ENCODE measurements at regions not wholly inside any gene's neighbourhood (a gene's known extent, or its start where the extent isn't known, plus 50 kb on each side); places are given as distances from the start of the nearest gene placed in this dataset.
"Not testable (repeated sequence)": the region's sequence is repeated elsewhere in the genome, so short reads cannot be mapped to it uniquely, and the experiment has no call there.

DNA sequence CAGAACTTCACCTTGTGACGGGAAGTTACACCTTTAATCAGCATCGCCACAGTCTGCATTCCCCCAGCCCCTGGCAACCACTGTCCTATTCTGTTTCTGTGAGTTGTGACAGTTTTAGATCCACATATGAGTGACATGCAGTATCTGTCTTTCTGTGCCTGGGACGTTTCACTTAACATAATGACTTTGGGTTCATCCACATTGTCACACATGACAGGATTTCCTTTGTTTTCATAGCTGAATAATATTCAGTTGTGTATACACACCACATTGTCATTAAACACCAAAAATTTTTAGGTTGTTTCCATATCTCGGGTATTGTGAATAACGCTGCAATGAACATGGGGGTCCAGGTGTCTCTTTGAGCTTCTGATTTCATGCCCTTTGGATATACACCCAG is 62.6 kb upstream of the BDH1 start:
- H3K4me1 ChIP-seq; H3K9me3 ChIP-seq; H3K27me3 ChIP-seq; DNase-seq; H3K4me3 ChIP-seq; H3K27ac ChIP-seq; ATAC-seq; intact Hi-C loops (cut with DNase I): not testable (repeated sequence)
- peaks cover 0 to 80% of the 10 kb centered on the region in 2 donors for H3K36me3 ChIP-seq

DNA sequence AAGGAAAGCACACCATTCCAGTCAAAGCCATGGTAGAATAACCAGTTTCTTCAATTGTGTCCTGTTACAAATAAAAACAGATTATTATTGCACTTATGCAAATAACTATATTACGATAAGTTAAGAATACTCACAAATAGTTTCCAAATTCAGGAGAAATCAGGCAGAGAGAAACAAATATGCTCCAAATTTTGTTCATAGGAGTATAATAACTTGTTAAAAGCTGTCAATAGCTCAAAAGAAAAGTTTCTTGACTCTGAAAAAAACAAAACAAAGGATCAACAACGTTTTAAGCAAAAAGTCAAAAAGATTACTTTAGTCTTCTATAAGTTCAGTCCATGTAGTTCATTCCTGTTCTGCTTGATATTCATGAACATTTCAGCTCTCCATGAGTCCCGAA is 59.7 kb upstream of the BDH1 start:
- DNase-seq (no peak), ATAC-seq (no peak)
- H3K4me3 ChIP-seq: no peak overlapping the region
- peaks cover 0 to 89% of the 10 kb centered on the region in 2 donors for H3K36me3 ChIP-seq
- TF ChIP-seq CTCF (IDR thresholded peaks at IDR 0.05): no peak
- H3K4me1 ChIP-seq: no peaks in the 10 kb centered on the region
- no peak overlapping the region for H3K27ac ChIP-seq
- intact Hi-C loops (cut with DNase I): no loop called here
- peaks cover 0 to 3% of the 10 kb centered on the region in 2 donors for H3K9me3 ChIP-seq
- no peaks in the 10 kb centered on the region for H3K27me3 ChIP-seq

DNA sequence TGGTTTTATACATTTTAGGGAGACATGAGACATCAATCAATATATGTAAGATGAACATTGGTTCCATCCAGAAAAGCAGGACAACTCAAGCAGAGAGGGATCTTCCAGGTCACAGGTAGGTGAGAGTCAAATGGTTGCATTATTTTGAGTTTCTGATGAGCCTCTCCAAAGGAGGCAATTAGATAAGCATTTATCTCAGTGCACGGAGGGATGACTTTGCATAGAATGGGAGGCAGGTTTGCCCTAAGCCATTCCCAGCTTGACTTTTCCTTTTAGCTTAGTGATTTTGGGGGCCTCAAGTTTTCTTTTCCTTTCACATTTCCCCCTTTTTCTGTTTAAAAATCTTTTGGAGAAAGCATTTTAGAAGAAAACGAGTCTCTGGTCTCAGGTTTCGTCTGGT is 58.4 kb upstream of the BDH1 start:
- DNase-seq; H3K4me1 ChIP-seq; H3K4me3 ChIP-seq; H3K27me3 ChIP-seq; H3K9me3 ChIP-seq; H3K27ac ChIP-seq; ATAC-seq; intact Hi-C loops (cut with DNase I): not testable (repeated sequence)
- peaks cover 0 to 86% of the 10 kb centered on the region in 2 donors for H3K36me3 ChIP-seq

DNA sequence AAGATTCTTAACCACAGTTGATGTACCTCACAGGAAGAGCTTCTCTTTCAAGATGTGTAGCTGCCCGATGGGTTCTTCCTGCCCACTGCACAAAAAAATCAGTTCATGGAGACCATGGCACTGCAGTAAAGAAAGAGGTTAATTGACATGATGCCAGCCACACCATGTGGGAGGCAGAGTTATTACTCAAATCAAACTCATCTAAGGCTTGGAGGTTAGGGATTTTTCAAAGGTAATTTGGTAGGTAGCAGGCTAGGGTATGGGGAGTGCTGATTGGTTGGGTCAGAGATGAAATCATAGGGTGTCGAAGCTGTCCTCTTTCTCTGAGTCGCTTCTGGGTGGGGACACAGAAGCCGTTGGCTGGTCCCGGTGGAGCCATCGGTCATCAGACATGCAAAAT is 57.4 kb upstream of the BDH1 start:
- Histone ChIP-seq H3K27ac (no peak overlapping the region), H3K27me3 (no peaks in the 10 kb centered on the region), H3K36me3 (peaks cover 0 to 91% of the 10 kb centered on the region in 2 donors), H3K9me3 (peaks cover 0 to 3% of the 10 kb centered on the region in 2 donors), H3K4me3 (no peak overlapping the region), H3K4me1 (no peaks in the 10 kb centered on the region)
- no peak for ATAC-seq
- intact Hi-C loops (cut with DNase I): no loop called here
- no peak for TF ChIP-seq CTCF (IDR thresholded peaks at IDR 0.05)
- DNase-seq: no peak

GRCh38 chr3:197611255-197611654 is 55.5 kb upstream of the BDH1 start:
- H3K36me3 ChIP-seq: peaks cover 0 to 95% of the 10 kb centered on the region in 2 donors
- DNase-seq (no peak), ATAC-seq (no peak)
- intact Hi-C loops (cut with DNase I): no loop called here
- H3K27ac ChIP-seq: no peak overlapping the region
- no peak for TF ChIP-seq CTCF (IDR thresholded peaks at IDR 0.05)
- H3K9me3 ChIP-seq: peaks cover 0 to 3% of the 10 kb centered on the region in 2 donors
- H3K27me3 ChIP-seq: no peaks in the 10 kb centered on the region
- no peak overlapping the region for H3K4me3 ChIP-seq
- H3K4me1 ChIP-seq: no peaks in the 10 kb centered on the region

DNA sequence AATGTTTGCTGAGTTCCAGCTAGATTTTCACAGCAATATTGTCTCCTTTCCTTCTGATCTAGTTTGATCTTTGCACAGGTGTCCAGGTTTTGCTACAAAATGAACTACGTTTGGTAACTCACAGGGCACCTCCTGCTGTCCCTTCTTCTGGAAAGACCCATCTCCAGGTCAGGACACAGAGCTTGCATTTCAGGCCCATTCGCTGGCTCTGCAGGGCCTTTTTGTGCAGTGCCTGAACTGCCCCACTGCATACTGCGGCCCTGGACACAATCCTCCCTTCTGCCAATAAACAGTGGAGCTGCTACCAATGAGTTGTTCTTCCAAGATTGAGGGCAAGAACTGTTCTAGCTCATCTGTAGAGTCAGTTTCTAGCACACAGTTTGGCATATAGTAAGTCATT is 50.7 kb upstream of the BDH1 start:
- DNase-seq (no peak), ATAC-seq (no peak)
- Histone ChIP-seq H3K27me3 (no peaks in the 10 kb centered on the region), H3K4me1 (no peaks in the 10 kb centered on the region), H3K4me3 (no peak overlapping the region), H3K9me3 (no peaks in the 10 kb centered on the region), H3K27ac (no peak overlapping the region), H3K36me3 (peaks cover 0 to 60% of the 10 kb centered on the region in 2 donors)
- TF ChIP-seq CTCF (IDR thresholded peaks at IDR 0.05): no peak
- intact Hi-C loops (cut with DNase I): no loop called here
